ENCODE measurements at regions not wholly inside any gene's neighbourhood (a gene's known extent, or its start where the extent isn't known, plus 50 kb on each side); places are given as distances from the start of the nearest gene placed in this dataset.

DNA sequence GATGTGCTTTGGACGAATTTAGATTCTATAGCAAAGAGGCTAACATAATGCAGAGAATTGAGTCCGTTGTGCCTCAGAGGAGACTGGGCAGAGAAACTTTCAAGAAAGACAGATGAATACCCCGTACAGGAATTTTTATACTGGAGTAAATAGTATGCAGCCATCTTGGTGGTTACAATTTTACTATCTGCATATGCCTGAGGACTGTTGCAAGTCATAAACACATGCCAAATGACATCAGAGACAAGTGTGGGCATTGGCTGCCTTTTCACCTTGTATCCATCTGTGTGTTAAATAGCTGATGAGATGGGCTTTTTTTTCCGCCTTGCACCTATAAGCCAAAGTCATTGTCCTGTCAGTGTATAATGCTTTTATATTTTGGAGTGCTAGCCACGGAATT lies 267.5 kb upstream of the SP4 start:
- H3K27me3 ChIP-seq (replicated peaks in 2 of 5; ENCODE audit: control insufficient read depth in 4 of 5, insufficient read depth in 5 of 5, low read length in 4 of 5): no peaks in the 10 kb centered on the region
- no peak overlapping the region for H3K4me3 ChIP-seq (ENCODE audit: control insufficient read depth in 1 of 7, extremely low read depth in 1 of 7, insufficient read depth in 4 of 7, low read depth in 2 of 7, low read length in 6 of 7)
- peaks cover 0 to 5% (median 0%) of the 10 kb centered on the region in 5 experiments for H3K9me3 ChIP-seq (ENCODE audit: control extremely low read depth in 1 of 5, control insufficient read depth in 4 of 5, insufficient read depth in 2 of 5, low read depth in 1 of 5, low read length in 4 of 5)
- no peaks in the 10 kb centered on the region for H3K4me1 ChIP-seq (ENCODE audit: control extremely low read depth in 1 of 4, control insufficient read depth in 4 of 4, insufficient read depth in 4 of 4, low read length in 3 of 4)
- H3K36me3 ChIP-seq (ENCODE audit: control insufficient read depth in 4 of 4, insufficient read depth in 4 of 4, low read length in 3 of 4): no peaks in the 10 kb centered on the region
- CTCF ChIA-PET: no interaction called here
- POLR2A ChIA-PET: no interaction called here
- H3K27ac ChIP-seq (ENCODE audit: insufficient read depth in 1 of 2, low read depth in 1 of 2, low read length in 2 of 2, poor library complexity in 1 of 2, severe bottlenecking in 2 of 2): no peak overlapping the region
- 100% methylated on average over 1 of the region's 5 CpGs for WGBS (ENCODE audit: insufficient coverage)
- no peak for DNase-seq

DNA sequence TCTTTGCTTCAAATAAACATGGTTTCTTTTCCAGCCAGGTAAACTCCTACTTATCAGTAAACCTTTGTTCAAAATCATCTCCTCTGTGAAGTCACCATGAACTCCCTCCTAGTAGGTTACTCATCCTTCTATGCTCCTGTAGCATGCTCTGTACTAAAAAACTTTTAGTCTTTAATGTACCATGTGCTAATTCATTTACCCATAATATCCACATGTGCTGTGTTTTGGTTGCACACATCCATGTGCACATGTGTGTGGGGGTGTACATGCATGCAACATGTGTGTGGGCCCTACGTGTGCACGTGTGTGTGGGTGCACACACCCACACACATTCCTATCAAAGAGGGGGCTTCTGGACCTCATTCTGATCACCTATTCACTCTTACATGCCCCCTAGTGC lies 259.9 kb upstream of the SP4 start:
- peaks cover 0 to 7% (median 0%) of the 10 kb centered on the region in 5 experiments for H3K9me3 ChIP-seq (ENCODE audit: control extremely low read depth in 1 of 5, control insufficient read depth in 4 of 5, insufficient read depth in 2 of 5, low read depth in 1 of 5, low read length in 4 of 5)
- H3K27ac ChIP-seq (ENCODE audit: insufficient read depth in 1 of 2, low read depth in 1 of 2, low read length in 2 of 2, poor library complexity in 1 of 2, severe bottlenecking in 2 of 2): no peak overlapping the region
- H3K27me3 ChIP-seq (replicated peaks in 2 of 5; ENCODE audit: control insufficient read depth in 4 of 5, insufficient read depth in 5 of 5, low read length in 4 of 5): peaks cover 4 to 47% (median 10%) of the 10 kb centered on the region in 5 experiments
- DNase-seq: no peak
- ChIA-PET POLR2A (no interaction called here), CTCF (no interaction called here)
- no peaks in the 10 kb centered on the region for H3K36me3 ChIP-seq (ENCODE audit: control insufficient read depth in 4 of 4, insufficient read depth in 4 of 4, low read length in 3 of 4)
- WGBS (ENCODE audit: insufficient coverage): no CpG with 5 or more reads among the region's 2 CpGs
- H3K4me3 ChIP-seq (ENCODE audit: control insufficient read depth in 1 of 7, extremely low read depth in 1 of 7, insufficient read depth in 4 of 7, low read depth in 2 of 7, low read length in 6 of 7): no peak overlapping the region
- no peaks in the 10 kb centered on the region for H3K4me1 ChIP-seq (ENCODE audit: control extremely low read depth in 1 of 4, control insufficient read depth in 4 of 4, insufficient read depth in 4 of 4, low read length in 3 of 4)

DNA sequence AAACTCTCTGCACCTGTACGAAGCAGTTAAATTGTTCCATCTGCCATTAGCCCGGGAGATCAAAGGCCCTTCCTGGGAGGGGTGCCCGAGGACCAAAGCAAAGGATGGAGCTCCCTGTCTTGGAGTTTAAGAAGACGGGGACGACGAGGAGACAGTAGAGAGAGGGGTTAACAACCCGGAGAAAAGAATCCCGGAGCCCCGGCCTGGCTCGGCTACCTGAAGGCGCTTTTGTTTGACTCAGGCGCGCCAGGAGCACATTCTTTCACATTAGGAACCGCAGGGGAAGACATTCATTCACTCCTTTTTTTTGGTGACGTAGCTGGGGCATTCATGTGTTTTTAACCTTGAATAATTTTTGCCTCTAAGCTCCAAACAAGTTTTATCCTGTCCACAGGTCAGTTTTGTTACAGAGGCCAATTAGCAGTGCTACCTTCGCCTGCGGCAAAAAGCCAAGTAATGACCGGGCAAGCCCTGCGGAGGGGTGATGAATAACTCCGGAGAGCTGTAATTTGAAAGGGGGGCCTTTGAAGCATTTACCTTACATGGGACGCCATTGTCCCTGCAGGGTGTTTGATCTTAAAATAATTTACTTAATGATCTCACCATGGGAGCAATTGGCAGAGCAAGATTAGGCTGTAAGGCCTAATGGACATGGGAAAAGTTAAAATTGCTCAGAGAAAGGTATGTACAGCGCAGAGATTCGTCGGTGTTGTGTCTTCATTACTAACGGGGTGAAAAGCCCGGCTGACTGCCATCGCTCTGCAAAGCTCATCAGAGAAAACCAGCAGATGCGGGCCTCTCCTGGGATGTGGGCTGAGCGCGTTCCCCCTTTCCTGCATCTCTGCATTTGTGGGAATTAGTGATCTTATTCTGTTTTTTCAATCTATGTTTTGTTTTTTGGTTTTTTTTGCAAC lies 258.0 kb upstream of the SP4 start:
- H3K9me3 ChIP-seq (ENCODE audit: control extremely low read depth in 1 of 5, control insufficient read depth in 4 of 5, insufficient read depth in 2 of 5, low read depth in 1 of 5, low read length in 4 of 5): peaks cover 0 to 6% (median 0%) of the 10 kb centered on the region in 5 experiments
- DNase-seq: no peak
- H3K4me1 ChIP-seq (ENCODE audit: control extremely low read depth in 1 of 4, control insufficient read depth in 4 of 4, insufficient read depth in 4 of 4, low read length in 3 of 4): no peaks in the 10 kb centered on the region
- POLR2A ChIA-PET: no interaction called here
- no peak overlapping the region for H3K27ac ChIP-seq (ENCODE audit: insufficient read depth in 1 of 2, low read depth in 1 of 2, low read length in 2 of 2, poor library complexity in 1 of 2, severe bottlenecking in 2 of 2)
- no peaks in the 10 kb centered on the region for H3K36me3 ChIP-seq (ENCODE audit: control insufficient read depth in 4 of 4, insufficient read depth in 4 of 4, low read length in 3 of 4)
- CTCF ChIA-PET: no interaction called here
- WGBS (ENCODE audit: insufficient coverage): 51% methylated on average over 28 of the region's 30 CpGs
- H3K27me3 ChIP-seq (replicated peaks in 2 of 5; ENCODE audit: control insufficient read depth in 4 of 5, insufficient read depth in 5 of 5, low read length in 4 of 5): peaks cover 5 to 50% (median 13%) of the 10 kb centered on the region in 5 experiments
- H3K4me3 ChIP-seq (ENCODE audit: control insufficient read depth in 1 of 7, extremely low read depth in 1 of 7, insufficient read depth in 4 of 7, low read depth in 2 of 7, low read length in 6 of 7): no peak overlapping the region

DNA sequence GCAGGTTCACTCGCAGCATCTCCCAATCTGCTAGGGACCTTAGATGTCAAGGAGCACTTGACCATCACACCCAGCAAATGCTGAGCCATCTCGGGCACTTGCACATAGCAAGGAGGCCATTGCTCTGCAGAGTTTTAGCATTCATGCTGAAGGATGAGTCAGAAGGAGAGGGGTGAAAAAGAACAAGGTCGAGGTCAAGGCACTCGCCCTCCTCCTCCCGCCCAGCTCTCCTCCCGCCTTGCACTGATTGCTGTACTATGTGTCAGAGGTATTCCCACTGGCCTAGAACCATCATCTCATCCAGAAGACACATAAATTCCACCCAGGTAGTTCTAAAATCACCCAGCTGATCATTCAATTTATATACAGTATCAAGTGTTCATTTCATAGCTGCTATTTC lies 255.1 kb upstream of the SP4 start:
- Histone ChIP-seq H3K36me3 (ENCODE audit: control insufficient read depth in 4 of 4, insufficient read depth in 4 of 4, low read length in 3 of 4) (no peaks in the 10 kb centered on the region), H3K27me3 (replicated peaks in 2 of 5; ENCODE audit: control insufficient read depth in 4 of 5, insufficient read depth in 5 of 5, low read length in 4 of 5) (peaks cover 4 to 49% (median 14%) of the 10 kb centered on the region in 5 experiments), H3K9me3 (ENCODE audit: control extremely low read depth in 1 of 5, control insufficient read depth in 4 of 5, insufficient read depth in 2 of 5, low read depth in 1 of 5, low read length in 4 of 5) (peaks cover 0 to 4% (median 0%) of the 10 kb centered on the region in 5 experiments), H3K27ac (ENCODE audit: insufficient read depth in 1 of 2, low read depth in 1 of 2, low read length in 2 of 2, poor library complexity in 1 of 2, severe bottlenecking in 2 of 2) (no peak overlapping the region), H3K4me1 (ENCODE audit: control extremely low read depth in 1 of 4, control insufficient read depth in 4 of 4, insufficient read depth in 4 of 4, low read length in 3 of 4) (no peaks in the 10 kb centered on the region), H3K4me3 (ENCODE audit: control insufficient read depth in 1 of 7, extremely low read depth in 1 of 7, insufficient read depth in 4 of 7, low read depth in 2 of 7, low read length in 6 of 7) (no peak overlapping the region)
- CTCF ChIA-PET: no interaction called here
- DNase-seq: no peak
- 100% methylated on average over 2 of the region's 6 CpGs for WGBS (ENCODE audit: insufficient coverage)
- POLR2A ChIA-PET: no interaction called here

DNA sequence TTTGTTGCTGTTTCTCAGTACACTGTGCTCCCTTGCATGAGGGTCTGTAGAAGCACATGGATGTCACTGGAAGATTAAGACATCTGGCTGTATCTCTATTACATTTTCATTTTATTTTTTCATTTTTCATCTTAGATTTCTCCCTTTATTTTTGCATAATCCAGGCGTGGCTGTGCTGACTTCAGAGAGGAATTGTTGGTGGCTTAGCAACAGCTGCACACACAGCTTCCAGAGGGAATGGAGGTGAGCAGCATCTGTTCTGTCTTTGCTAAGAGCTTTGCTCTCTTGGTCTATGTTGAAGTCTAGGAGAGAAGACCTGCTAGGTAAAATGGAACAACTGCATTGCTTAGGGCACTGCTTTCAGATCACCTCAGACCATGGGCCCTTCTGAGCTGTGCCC lies 254.4 kb upstream of the SP4 start:
- no peak overlapping the region for H3K27ac ChIP-seq (ENCODE audit: insufficient read depth in 1 of 2, low read depth in 1 of 2, low read length in 2 of 2, poor library complexity in 1 of 2, severe bottlenecking in 2 of 2)
- H3K9me3 ChIP-seq (ENCODE audit: control extremely low read depth in 1 of 5, control insufficient read depth in 4 of 5, insufficient read depth in 2 of 5, low read depth in 1 of 5, low read length in 4 of 5): peaks cover 0 to 4% (median 0%) of the 10 kb centered on the region in 5 experiments
- CTCF ChIA-PET: interaction anchor here (0.6 kb wide), 1 partner anchor 1355 kb away, joined by 3 read pairs; no protein-coding TSS in a partner anchor
- no peaks in the 10 kb centered on the region for H3K36me3 ChIP-seq (ENCODE audit: control insufficient read depth in 4 of 4, insufficient read depth in 4 of 4, low read length in 3 of 4)
- H3K4me3 ChIP-seq (ENCODE audit: control insufficient read depth in 1 of 7, extremely low read depth in 1 of 7, insufficient read depth in 4 of 7, low read depth in 2 of 7, low read length in 6 of 7): no peak overlapping the region
- WGBS (ENCODE audit: insufficient coverage): 80% methylated on average over 1 of the region's 1 CpG
- H3K4me1 ChIP-seq (ENCODE audit: control extremely low read depth in 1 of 4, control insufficient read depth in 4 of 4, insufficient read depth in 4 of 4, low read length in 3 of 4): no peaks in the 10 kb centered on the region
- POLR2A ChIA-PET: no interaction called here
- DNase-seq: no peak
- peaks cover 2 to 44% (median 14%) of the 10 kb centered on the region in 5 experiments for H3K27me3 ChIP-seq (replicated peaks in 2 of 5; ENCODE audit: control insufficient read depth in 4 of 5, insufficient read depth in 5 of 5, low read length in 4 of 5)

DNA sequence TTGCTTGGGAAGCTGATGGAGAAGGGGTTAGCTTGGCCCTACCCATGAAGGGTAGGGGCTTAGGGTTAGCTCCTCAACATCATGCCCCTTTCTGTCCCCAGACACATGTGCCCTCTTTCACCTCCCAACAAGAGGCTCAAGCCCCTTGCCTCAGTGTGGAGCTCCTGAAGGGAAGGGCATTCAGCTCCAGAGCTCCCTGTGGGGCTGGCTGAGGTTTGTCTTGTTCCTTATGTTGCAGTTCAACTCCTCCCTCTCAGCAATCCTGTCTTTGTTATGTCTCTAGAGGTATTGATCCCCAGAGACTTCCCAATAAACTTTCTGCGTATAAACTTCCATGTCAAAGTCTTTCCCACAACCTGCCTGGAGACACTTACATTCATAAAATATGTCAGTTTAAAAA lies 252.2 kb upstream of the SP4 start:
- no CpG with 5 or more reads among the region's 1 CpG for WGBS (ENCODE audit: insufficient coverage)
- Histone ChIP-seq H3K9me3 (ENCODE audit: control extremely low read depth in 1 of 5, control insufficient read depth in 4 of 5, insufficient read depth in 2 of 5, low read depth in 1 of 5, low read length in 4 of 5) (peaks cover 0 to 2% (median 0%) of the 10 kb centered on the region in 5 experiments), H3K4me1 (ENCODE audit: control extremely low read depth in 1 of 4, control insufficient read depth in 4 of 4, insufficient read depth in 4 of 4, low read length in 3 of 4) (no peaks in the 10 kb centered on the region), H3K36me3 (ENCODE audit: control insufficient read depth in 4 of 4, insufficient read depth in 4 of 4, low read length in 3 of 4) (no peaks in the 10 kb centered on the region), H3K27ac (ENCODE audit: insufficient read depth in 1 of 2, low read depth in 1 of 2, low read length in 2 of 2, poor library complexity in 1 of 2, severe bottlenecking in 2 of 2) (no peak overlapping the region), H3K27me3 (replicated peaks in 2 of 5; ENCODE audit: control insufficient read depth in 4 of 5, insufficient read depth in 5 of 5, low read length in 4 of 5) (peaks cover 0 to 21% (median 6%) of the 10 kb centered on the region in 5 experiments), H3K4me3 (ENCODE audit: control insufficient read depth in 1 of 7, extremely low read depth in 1 of 7, insufficient read depth in 4 of 7, low read depth in 2 of 7, low read length in 6 of 7) (no peak overlapping the region)
- ChIA-PET POLR2A (no interaction called here), CTCF (no interaction called here)
- no peak for DNase-seq

DNA sequence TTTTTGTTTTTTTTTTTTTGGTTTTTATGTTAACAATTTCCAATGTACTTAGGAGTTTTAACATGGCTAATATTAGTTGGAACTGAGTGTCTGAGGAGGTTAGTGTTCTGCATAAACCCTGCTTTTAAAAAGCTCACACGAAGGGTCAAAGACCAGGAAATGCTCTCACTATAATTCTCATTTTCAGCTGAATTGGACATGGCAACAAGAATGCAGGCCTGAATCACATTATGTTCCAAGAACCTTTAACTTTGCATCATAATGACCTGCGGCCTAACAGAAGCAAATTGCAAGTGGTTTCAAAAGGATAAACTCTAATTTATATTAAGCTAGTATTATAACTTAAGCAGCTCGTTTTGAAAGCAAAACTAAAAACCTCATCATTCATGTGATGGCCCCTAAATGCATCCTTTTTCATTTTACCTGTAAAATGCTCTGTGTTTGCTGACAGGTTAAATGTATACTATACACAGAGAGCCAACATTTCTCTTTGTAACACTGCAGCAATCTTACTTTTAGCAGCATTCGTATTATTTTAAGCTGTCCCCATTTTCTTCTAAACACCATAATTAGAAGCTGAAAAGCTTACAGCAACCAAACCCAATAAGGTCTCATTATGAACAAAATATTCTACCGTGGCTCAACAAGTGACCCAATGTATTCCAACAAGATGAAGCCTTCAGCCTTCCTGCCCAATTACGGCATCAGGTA lies 242.8 kb upstream of the SP4 start:
- Histone ChIP-seq H3K4me3 (ENCODE audit: control insufficient read depth in 1 of 7, extremely low read depth in 1 of 7, insufficient read depth in 4 of 7, low read depth in 2 of 7, low read length in 6 of 7) (no peak overlapping the region), H3K4me1 (ENCODE audit: control extremely low read depth in 1 of 4, control insufficient read depth in 4 of 4, insufficient read depth in 4 of 4, low read length in 3 of 4) (no peaks in the 10 kb centered on the region), H3K36me3 (ENCODE audit: control insufficient read depth in 4 of 4, insufficient read depth in 4 of 4, low read length in 3 of 4) (no peaks in the 10 kb centered on the region), H3K27ac (ENCODE audit: insufficient read depth in 1 of 2, low read depth in 1 of 2, low read length in 2 of 2, poor library complexity in 1 of 2, severe bottlenecking in 2 of 2) (no peak overlapping the region), H3K9me3 (ENCODE audit: control extremely low read depth in 1 of 5, control insufficient read depth in 4 of 5, insufficient read depth in 2 of 5, low read depth in 1 of 5, low read length in 4 of 5) (no peaks in the 10 kb centered on the region), H3K27me3 (replicated peaks in 2 of 5; ENCODE audit: control insufficient read depth in 4 of 5, insufficient read depth in 5 of 5, low read length in 4 of 5) (no peaks in the 10 kb centered on the region)
- POLR2A ChIA-PET: no interaction called here
- 90% methylated on average over 4 of the region's 6 CpGs for WGBS (ENCODE audit: insufficient coverage)
- CTCF ChIA-PET: no interaction called here
- DNase-seq: no peak
